Tibial artery (tissue), 4 donors: ENCODE measurements at regions not wholly inside any gene's neighbourhood (a gene's known extent, or its start where the extent isn't known, plus 50 kb on each side); places are given as distances from the start of the nearest gene placed in this dataset.
"Not testable (repeated sequence)": the region's sequence is repeated elsewhere in the genome, so short reads cannot be mapped to it uniquely, and the experiment has no call there.

Source experiments
- DNase-seq, 2 donors: peaks; one replicate each; pipeline ENCODE4 v3.0.0-alpha.2; 2019
- H3K27ac ChIP-seq, 2 donors: fragments of 200-600 bp; sonication (generic) in 1 of 2; 1 replicate in 1 of 2; 2 replicates in 1 of 2; pipeline ENCODE4 v1.5.1; 2018 to 2019; ENCODE audit warnings: mild to moderate bottlenecking in 1 of 2
- H3K27me3 ChIP-seq, 2 donors: fragments of 200-600 bp; sonication (generic) in 1 of 2; one replicate each; pipeline versions ENCODE4 v1.5.1 to v1.6.0; 2016 to 2019
- H3K36me3 ChIP-seq, 3 donors: fragments of 200-600 bp; sonication (generic) in 2 of 3; one replicate each; pipeline ENCODE4 v1.5.1; 2016 to 2019; ENCODE audit warnings: mild to moderate bottlenecking in 2 of 3
- H3K4me1 ChIP-seq, 4 donors: fragments of 200-600 bp; sonication (generic) in 2 of 4; 1 replicate in 3 of 4; 2 replicates in 1 of 4; pipeline ENCODE4 v1.5.1; 2016 to 2019
- H3K4me3 ChIP-seq, 2 donors: fragments of 200-600 bp; sonication (generic) in 1 of 2; 1 replicate in 1 of 2; 2 replicates in 1 of 2; pipeline ENCODE4 v1.5.1; 2018 to 2019; ENCODE audit warnings: mild to moderate bottlenecking in 2 of 2
- H3K9me3 ChIP-seq, 3 donors: fragments of 200-600 bp; sonication (generic) in 1 of 3; one replicate each; pipeline ENCODE4 v1.5.1; 2016 to 2019
- intact Hi-C: fragments of 100-400 bp; cut with DNase I; formaldehyde crosslinking; loops from one replicate; pipeline ENCODE4 v1.15.0; 2023; ENCODE audit warnings: low total_unique reads
- TF ChIP-seq, protein P1 (sequence below), 2 experiments: fragments of 200-600 bp in 1 of 2; fragments of 450-650 bp in 1 of 2; IDR thresholded peaks; one replicate each; pipeline ENCODE4 v1.5.1; 2017 to 2019; ENCODE audit warnings: antibody characterized with exemption in 2 of 2, mild to moderate bottlenecking in 1 of 2, moderate library complexity in 1 of 2

DNA sequence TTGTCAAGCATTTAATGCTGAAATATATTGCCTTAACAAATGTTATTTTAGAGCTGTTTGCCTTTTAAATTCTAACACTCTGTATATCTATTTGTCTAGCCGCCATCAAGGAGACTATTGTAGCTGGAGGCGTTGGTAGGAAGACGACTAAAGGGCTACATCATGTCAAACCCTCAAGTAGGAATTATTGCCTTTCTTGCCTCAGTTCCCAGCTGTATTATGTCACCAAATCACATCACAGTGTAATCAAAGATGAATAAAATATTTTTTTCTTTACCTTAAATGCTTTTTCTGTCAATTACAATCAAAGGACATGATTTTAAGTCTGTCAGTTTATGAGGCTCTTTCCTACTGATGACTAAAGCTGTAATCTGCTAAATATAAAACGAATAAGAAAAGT is 233.1 kb downstream of the ZIC4 start:
- peaks cover 0 to 14% (median 0%) of the 10 kb centered on the region in 3 donors for H3K9me3 ChIP-seq
- intact Hi-C loops = no loop called here
- H3K36me3 ChIP-seq = no peaks in the 10 kb centered on the region
- H3K4me1 ChIP-seq = no peaks in the 10 kb centered on the region
- no peak overlapping the region for H3K27ac ChIP-seq
- TF ChIP-seq, protein P1, sequence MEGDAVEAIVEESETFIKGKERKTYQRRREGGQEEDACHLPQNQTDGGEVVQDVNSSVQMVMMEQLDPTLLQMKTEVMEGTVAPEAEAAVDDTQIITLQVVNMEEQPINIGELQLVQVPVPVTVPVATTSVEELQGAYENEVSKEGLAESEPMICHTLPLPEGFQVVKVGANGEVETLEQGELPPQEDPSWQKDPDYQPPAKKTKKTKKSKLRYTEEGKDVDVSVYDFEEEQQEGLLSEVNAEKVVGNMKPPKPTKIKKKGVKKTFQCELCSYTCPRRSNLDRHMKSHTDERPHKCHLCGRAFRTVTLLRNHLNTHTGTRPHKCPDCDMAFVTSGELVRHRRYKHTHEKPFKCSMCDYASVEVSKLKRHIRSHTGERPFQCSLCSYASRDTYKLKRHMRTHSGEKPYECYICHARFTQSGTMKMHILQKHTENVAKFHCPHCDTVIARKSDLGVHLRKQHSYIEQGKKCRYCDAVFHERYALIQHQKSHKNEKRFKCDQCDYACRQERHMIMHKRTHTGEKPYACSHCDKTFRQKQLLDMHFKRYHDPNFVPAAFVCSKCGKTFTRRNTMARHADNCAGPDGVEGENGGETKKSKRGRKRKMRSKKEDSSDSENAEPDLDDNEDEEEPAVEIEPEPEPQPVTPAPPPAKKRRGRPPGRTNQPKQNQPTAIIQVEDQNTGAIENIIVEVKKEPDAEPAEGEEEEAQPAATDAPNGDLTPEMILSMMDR (IDR thresholded peaks at IDR 0.05) = no peak
- DNase-seq = no peak
- H3K4me3 ChIP-seq = no peak overlapping the region
- no peaks in the 10 kb centered on the region for H3K27me3 ChIP-seq

DNA sequence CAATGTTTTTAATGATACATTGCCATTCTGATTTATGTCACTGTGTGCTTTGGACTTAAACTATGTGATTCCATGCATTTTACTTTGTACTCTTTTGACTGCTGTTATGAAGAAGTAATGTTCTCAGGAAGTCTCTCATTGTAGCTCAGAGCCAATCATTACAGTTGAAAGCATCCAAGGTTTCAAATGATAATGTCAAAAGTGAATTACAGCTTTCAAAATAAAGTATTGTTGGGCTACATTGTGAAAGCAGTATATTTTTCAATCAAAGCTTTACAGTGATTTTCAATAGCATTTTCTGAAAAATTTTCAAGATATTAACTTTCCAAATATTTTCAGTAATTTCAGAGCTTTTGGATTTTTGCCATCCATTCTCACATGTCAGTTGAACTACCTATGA is 243.6 kb downstream of the ZIC4 start:
- no peaks in the 10 kb centered on the region for H3K36me3 ChIP-seq
- no peaks in the 10 kb centered on the region for H3K9me3 ChIP-seq
- no peaks in the 10 kb centered on the region for H3K27me3 ChIP-seq
- intact Hi-C loops = no loop called here
- H3K4me1 ChIP-seq = no peaks in the 10 kb centered on the region
- TF ChIP-seq, protein P1 (IDR thresholded peaks at IDR 0.05) = no peak
- DNase-seq = no peak
- no peak overlapping the region for H3K27ac ChIP-seq
- no peak overlapping the region for H3K4me3 ChIP-seq

DNA sequence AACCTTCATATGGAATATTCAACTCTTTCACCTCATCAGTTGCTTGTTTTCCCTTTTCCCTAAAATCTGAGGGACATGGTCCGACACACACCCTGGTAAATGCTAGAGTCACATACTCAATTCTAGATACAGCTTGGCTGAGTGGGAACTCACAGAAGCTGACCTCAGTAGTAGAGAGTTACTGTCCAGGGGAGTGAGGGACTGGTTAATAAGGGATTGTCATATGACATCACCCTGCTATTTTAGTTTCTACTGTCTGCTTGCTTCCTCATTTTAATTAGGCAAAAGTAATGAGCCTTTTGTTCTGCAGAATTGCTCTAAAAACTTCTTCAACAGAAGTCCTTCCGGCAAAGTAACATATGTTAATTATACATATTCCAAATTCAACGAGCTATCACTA is 244.5 kb downstream of the ZIC4 start:
- Histone ChIP-seq H3K36me3 (no peaks in the 10 kb centered on the region), H3K4me3 (no peak overlapping the region), H3K4me1 (no peaks in the 10 kb centered on the region), H3K9me3 (no peaks in the 10 kb centered on the region), H3K27ac (no peak overlapping the region), H3K27me3 (no peaks in the 10 kb centered on the region)
- no peak for DNase-seq
- TF ChIP-seq, protein P1 (IDR thresholded peaks at IDR 0.05) = no peak
- intact Hi-C loops = no loop called here

DNA sequence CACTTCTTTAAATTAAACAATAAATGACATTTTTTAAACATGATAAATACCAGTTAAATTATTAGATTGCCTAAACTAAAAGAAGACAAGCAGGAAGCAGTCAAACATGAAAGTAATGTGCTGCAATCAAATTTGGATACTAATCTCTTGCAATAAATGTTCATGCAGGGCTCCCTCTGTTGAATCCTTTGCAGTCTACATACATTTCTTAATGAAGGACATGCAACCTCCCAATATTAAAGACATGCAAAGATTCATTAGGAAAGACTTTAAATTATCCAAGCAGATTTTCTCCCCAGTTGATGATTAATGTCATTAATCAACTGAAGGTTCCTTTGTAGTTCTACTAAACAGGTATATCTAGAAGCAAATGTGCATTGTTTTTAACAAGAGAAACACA is 245.4 kb downstream of the ZIC4 start:
- Histone ChIP-seq H3K4me1 (no peaks in the 10 kb centered on the region), H3K27me3 (no peaks in the 10 kb centered on the region), H3K9me3 (no peaks in the 10 kb centered on the region), H3K36me3 (no peaks in the 10 kb centered on the region), H3K4me3 (no peak overlapping the region), H3K27ac (no peak overlapping the region)
- TF ChIP-seq, protein P1 (IDR thresholded peaks at IDR 0.05) = no peak
- intact Hi-C loops = no loop called here
- DNase-seq = no peak

DNA sequence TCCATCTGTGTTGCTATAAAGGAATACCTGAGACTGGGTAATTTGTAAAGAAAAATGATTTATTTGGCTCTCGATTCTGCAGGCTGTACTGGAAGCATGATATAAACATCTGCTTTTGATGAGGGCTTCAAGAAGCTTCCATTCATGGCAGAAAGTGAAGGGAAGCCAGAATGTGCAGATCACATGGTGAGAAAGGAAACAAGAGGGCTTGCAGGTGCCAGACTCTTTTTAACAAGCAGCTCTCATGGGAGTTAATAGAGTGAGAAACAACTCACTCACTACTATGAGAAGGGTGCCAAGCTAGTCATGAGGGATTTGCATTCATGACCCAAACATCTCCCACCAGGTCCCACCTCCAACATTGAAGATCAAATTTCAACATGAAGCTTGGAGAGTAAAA is 247.2 kb downstream of the ZIC4 start:
- intact Hi-C loops = no loop called here
- no peak overlapping the region for H3K4me3 ChIP-seq
- no peaks in the 10 kb centered on the region for H3K4me1 ChIP-seq
- H3K9me3 ChIP-seq = peaks cover 0 to 4% (median 3%) of the 10 kb centered on the region in 3 donors
- H3K36me3 ChIP-seq = no peaks in the 10 kb centered on the region
- TF ChIP-seq, protein P1 (IDR thresholded peaks at IDR 0.05) = no peak
- H3K27me3 ChIP-seq = no peaks in the 10 kb centered on the region
- no peak for DNase-seq
- no peak overlapping the region for H3K27ac ChIP-seq

DNA sequence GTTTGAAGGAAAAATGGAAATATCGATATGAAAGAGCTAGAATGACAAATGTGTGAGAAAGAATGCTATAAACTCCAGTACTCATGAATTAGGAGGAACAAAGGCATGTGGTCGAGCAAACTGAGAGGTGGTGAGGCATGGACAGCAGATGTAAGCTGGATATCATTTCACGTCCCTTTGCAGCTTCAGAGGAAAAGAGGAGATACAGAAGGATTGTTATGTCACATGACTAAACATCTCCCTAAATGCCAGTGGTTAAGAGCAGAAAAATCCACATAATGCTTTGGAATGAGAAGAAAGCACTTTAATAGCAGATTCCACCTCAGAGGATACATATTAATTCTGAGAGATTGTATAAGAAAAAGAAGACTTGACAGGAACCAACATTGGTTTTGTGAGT is 248.7 kb downstream of the ZIC4 start:
- DNase-seq = no peak
- Histone ChIP-seq H3K4me3 (no peak overlapping the region), H3K27me3 (no peaks in the 10 kb centered on the region), H3K4me1 (no peaks in the 10 kb centered on the region), H3K9me3 (peaks cover 0 to 8% (median 7%) of the 10 kb centered on the region in 3 donors), H3K27ac (no peak overlapping the region), H3K36me3 (no peaks in the 10 kb centered on the region)
- TF ChIP-seq, protein P1 (IDR thresholded peaks at IDR 0.05) = no peak
- intact Hi-C loops = no loop called here

DNA sequence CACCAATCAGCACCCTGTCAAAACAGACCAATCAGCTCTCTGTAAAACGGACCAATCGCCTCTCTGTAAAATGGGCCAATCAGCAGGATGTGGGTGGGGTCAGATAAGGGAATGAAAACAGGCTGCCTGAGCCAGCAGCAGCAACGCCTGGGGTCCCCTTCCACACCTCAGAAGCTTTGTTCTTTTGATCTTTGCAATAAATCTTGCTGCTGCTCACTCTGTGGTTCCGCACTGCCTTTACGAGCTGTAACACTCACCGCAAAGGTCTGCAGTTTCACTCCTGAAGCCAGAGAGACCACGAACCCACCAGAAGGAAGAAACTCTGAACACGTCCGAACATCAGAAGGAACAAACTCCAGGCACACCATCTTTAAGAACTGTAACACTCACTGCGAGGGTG is 251.4 kb downstream of the ZIC4 start:
- H3K27me3 ChIP-seq, H3K4me3 ChIP-seq, H3K4me1 ChIP-seq, H3K36me3 ChIP-seq, H3K27ac ChIP-seq, intact Hi-C loops, H3K9me3 ChIP-seq, DNase-seq: not testable (repeated sequence)
